Mesothelial cell of epicardium (in vitro differentiated cells): ENCODE measurements at regions not wholly inside any gene's neighbourhood (a gene's known extent, or its start where the extent isn't known, plus 50 kb on each side); places are given as distances from the start of the nearest gene placed in this dataset.
"Not testable (repeated sequence)": the region's sequence is repeated elsewhere in the genome, so short reads cannot be mapped to it uniquely, and the experiment has no call there.

Source experiments
- DNase-seq, 2 experiments: peaks; one replicate each; pipeline ENCODE4 v3.0.0; 2021; ENCODE audit warnings: low spot score in 2 of 2; ENCODE audit not compliant: unreplicated experiment in 2 of 2
- H3K27ac Mint-ChIP-seq: 2 replicates; pipeline ENCODE4 v1.8.0; 2021; ENCODE audit warnings: mixed read lengths
- H3K27me3 Mint-ChIP-seq: 2 replicates; pipeline ENCODE4 v1.8.0; 2021; ENCODE audit warnings: low read depth, mixed read lengths
- H3K36me3 Mint-ChIP-seq: 2 replicates; pipeline ENCODE4 v1.8.0; 2021; ENCODE audit warnings: mixed read lengths
- H3K4me1 Mint-ChIP-seq: 2 replicates; pipeline ENCODE4 v1.8.0; 2021; ENCODE audit warnings: mixed read lengths
- H3K4me3 Mint-ChIP-seq: 2 replicates; pipeline ENCODE4 v1.8.0; 2021; ENCODE audit warnings: mild to moderate bottlenecking, moderate library complexity, mixed read lengths
- H3K9me3 Mint-ChIP-seq: 2 replicates; pipeline ENCODE4 v1.8.0; 2021; ENCODE audit warnings: mixed read lengths
- CTCF ChIP-seq: fragments of 200-600 bp; sonication (generic); IDR thresholded peaks from one replicate; pipeline ENCODE4 v1.5.0; 2021; ENCODE audit warnings: antibody characterized with exemption; ENCODE audit not compliant: unreplicated experiment

GRCh38 chr1:90348934-90349333, 354.0 kb downstream of the ZNF326 start:
- no peak for DNase-seq
- H3K9me3 Mint-ChIP-seq: peaks cover 12% of the 10 kb centered on the region
- H3K4me3 Mint-ChIP-seq: no peak overlapping the region
- no peak overlapping the region for H3K27ac Mint-ChIP-seq
- peaks cover 8% of the 10 kb centered on the region for H3K27me3 Mint-ChIP-seq
- no peaks in the 10 kb centered on the region for H3K36me3 Mint-ChIP-seq
- TF ChIP-seq CTCF: no peak
- H3K4me1 Mint-ChIP-seq: no peaks in the 10 kb centered on the region

GRCh38 chr1:90348459-90348858, 353.5 kb downstream of the ZNF326 start:
- H3K27ac Mint-ChIP-seq, DNase-seq, H3K27me3 Mint-ChIP-seq, H3K4me3 Mint-ChIP-seq, H3K36me3 Mint-ChIP-seq, H3K4me1 Mint-ChIP-seq: not testable (repeated sequence)
- H3K9me3 Mint-ChIP-seq: peaks cover 12% of the 10 kb centered on the region

- no peak for DNase-seq
- H3K4me3 Mint-ChIP-seq: no peak overlapping the region
- H3K27ac Mint-ChIP-seq: no peak overlapping the region
- peaks cover 5% of the 10 kb centered on the region for H3K27me3 Mint-ChIP-seq
- H3K4me1 Mint-ChIP-seq: no peaks in the 10 kb centered on the region
- no peak for TF ChIP-seq CTCF
- H3K36me3 Mint-ChIP-seq: no peaks in the 10 kb centered on the region
- peaks cover 12% of the 10 kb centered on the region for H3K9me3 Mint-ChIP-seq
These were observed 352.5 kb downstream of the ZNF326 start for GRCh38 chr1:90347366-90347765.

- H3K27me3 Mint-ChIP-seq: peaks cover 6% of the 10 kb centered on the region
- H3K4me1 Mint-ChIP-seq: no peaks in the 10 kb centered on the region
- H3K27ac Mint-ChIP-seq: no peak overlapping the region
- no peaks in the 10 kb centered on the region for H3K36me3 Mint-ChIP-seq
- no peak for TF ChIP-seq CTCF
- peaks cover 12% of the 10 kb centered on the region for H3K9me3 Mint-ChIP-seq
- H3K4me3 Mint-ChIP-seq: no peak overlapping the region
- DNase-seq: no peak
These were observed 351.8 kb downstream of the ZNF326 start for GRCh38 chr1:90346757-90347156.

- TF ChIP-seq CTCF: no peak
- H3K9me3 Mint-ChIP-seq: peaks cover 12% of the 10 kb centered on the region
- H3K27me3 Mint-ChIP-seq: peaks cover 6% of the 10 kb centered on the region
- no peak overlapping the region for H3K27ac Mint-ChIP-seq
- no peak overlapping the region for H3K4me3 Mint-ChIP-seq
- H3K4me1 Mint-ChIP-seq: no peaks in the 10 kb centered on the region
- H3K36me3 Mint-ChIP-seq: no peaks in the 10 kb centered on the region
- DNase-seq: no peak
These were observed 351.4 kb downstream of the ZNF326 start for GRCh38 chr1:90346349-90346748.

GRCh38 chr1:90344963-90345730, 350.2 kb downstream of the ZNF326 start:
- no peak for TF ChIP-seq CTCF
- no peak overlapping the region for H3K27ac Mint-ChIP-seq
- H3K9me3 Mint-ChIP-seq: peaks cover 12% of the 10 kb centered on the region
- peaks cover 3% of the 10 kb centered on the region for H3K4me1 Mint-ChIP-seq
- H3K36me3 Mint-ChIP-seq: no peaks in the 10 kb centered on the region
- peaks cover 6% of the 10 kb centered on the region for H3K27me3 Mint-ChIP-seq
- no peak overlapping the region for H3K4me3 Mint-ChIP-seq
- DNase-seq: no peak
